GM18499 (cell line): ENCODE measurements at regions not wholly inside any gene's neighbourhood (a gene's known extent, or its start where the extent isn't known, plus 50 kb on each side); places are given as distances from the start of the nearest gene placed in this dataset.
"Not testable (repeated sequence)": the region's sequence is repeated elsewhere in the genome, so short reads cannot be mapped to it uniquely, and the experiment has no call there.

Experiments used
- ATAC-seq: cut with Tn5 transposase; IDR thresholded peaks from one replicate; pipeline ENCODE4 v1.9.1; 2021; ENCODE audit warnings: moderate number of reproducible peaks; ENCODE audit not compliant: insufficient read depth, unreplicated experiment

DNA sequence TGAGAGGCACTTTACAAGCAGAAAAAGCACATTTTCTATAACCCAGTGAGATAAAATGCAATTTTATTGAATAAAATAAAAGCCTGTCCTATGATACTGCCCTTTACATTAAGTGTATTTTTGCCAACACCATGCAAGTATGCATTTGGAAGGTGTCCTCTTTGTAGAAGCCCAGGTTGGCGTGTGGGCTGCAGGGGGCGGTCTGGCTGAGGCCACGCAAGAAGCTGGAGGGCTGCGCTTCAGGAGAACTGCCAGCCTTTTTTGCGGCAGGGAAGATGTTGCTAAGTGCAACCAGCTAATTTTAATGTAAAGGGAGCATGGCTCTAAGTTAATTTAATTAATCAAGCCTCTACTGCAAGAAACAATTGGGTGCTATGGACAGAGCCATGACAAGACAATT is 562.8 kb upstream of the SALL3 start:
- no peak for ATAC-seq

DNA sequence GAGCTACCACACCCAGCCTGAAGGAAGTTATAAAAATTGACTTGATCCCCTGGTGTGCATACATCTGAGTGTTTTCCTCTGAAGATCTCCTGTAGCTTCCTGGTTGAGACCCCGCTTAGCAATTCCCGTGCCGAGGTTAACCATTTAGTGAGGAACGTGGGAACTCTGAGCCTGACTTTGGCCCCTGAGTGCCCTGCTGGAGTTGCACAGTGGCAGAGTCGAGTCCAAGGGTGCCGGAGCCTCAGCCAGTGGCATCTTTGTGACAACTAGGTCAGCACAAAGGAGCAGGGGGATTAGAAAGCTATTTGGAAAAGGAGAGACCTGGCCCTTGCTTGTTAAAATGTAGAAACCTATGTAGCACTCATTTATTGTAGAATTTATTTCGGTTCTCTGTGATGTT is 561.2 kb upstream of the SALL3 start:
- ATAC-seq, result no peak

DNA sequence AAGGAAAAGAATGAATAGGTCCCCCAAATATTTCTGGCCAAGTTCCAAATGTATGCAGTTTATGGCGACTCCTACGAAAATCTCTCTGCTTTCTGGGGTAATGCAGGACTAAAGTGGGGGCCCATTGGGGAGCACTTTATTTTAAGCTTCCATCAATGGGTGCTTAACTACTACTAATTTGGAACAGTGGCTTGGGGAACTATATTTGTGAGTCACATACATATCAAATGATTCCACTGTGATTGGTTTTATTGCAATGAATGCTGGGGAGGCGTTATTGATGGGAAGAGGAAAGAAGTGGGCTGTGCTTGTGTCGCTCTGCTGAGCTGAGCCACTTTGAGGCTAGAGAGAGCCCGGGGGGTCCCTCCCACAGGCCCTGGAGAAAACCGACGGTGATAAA is 560.4 kb upstream of the SALL3 start:
- no peak for ATAC-seq

DNA sequence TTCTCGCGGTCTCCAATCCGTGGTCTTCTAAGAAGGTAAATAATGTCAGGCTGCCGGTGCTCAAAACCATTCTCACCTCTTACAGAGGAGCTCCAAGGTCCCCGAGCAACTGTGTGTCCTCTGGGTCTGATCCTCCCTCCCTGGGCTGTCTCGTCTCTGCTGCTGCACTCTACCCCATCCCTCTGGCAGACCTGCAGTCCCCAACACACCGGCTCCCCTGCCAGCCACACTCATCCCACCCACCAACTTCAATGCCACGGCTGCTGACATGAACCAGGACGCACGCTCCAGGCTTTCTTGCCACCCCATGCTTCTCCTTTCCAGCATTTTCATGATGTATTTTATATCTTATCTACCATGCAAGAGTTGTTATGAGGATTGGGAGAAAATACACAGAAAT is 559.5 kb upstream of the SALL3 start:
- ATAC-seq, result no peak

DNA sequence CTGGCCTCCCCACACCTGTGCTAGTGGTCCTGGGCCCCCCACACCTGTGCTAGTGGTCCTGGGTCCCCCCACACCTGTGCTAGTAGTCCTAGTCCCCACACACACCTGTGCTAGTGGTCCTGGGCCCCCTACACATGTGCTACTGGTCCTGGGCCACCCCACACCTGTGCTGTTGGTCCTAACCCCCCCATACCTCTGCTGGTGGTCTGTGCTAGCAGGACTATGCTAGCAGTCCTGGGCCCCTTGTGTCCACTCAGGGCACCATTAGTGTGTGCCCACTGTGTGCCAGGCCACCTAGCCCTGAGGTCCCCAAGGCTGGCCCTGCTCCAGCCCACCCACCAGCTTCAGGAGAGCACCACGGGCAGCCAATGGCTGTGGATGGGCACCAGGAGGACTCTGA is 558.2 kb upstream of the SALL3 start:
- no peak for ATAC-seq

DNA sequence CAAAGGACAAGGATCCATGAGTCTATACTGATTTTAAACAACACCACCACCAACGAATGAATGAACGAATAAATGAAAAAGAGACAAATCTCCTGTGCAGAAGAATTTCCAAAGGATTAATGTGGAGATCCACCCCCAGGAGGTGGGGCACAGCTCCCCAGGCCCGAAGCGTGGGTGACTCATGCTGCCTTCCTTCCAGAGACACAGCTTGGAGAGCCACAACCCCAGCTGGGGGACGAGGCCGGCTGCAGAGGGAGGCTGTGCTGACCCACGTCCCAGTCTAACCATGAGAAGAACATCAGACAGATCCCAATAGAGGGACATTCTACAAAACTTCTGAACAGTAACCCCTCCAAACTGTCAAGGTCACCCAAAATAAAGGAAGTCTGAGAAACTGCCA is 557.3 kb upstream of the SALL3 start:
- no peak for ATAC-seq

DNA sequence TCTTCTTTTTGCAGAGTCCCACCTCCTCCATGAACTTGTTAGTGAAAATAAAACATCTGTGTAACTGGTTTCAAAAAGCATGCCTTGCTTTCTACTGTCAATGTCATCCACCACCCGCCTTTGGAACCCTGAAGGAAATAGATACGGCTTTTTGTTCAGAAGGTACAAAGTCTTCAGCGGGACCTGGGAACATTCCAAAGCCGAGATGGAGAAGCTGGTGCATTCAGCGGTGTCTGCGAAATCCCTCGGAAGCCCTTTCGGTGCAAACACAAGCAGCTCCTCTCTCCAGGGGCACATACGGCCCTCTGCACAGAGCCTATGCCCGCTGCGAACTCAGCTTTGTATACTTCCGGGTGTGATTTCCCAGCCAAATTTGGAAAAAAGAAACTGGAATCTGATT is 555.8 kb upstream of the SALL3 start:
- no peak for ATAC-seq

DNA sequence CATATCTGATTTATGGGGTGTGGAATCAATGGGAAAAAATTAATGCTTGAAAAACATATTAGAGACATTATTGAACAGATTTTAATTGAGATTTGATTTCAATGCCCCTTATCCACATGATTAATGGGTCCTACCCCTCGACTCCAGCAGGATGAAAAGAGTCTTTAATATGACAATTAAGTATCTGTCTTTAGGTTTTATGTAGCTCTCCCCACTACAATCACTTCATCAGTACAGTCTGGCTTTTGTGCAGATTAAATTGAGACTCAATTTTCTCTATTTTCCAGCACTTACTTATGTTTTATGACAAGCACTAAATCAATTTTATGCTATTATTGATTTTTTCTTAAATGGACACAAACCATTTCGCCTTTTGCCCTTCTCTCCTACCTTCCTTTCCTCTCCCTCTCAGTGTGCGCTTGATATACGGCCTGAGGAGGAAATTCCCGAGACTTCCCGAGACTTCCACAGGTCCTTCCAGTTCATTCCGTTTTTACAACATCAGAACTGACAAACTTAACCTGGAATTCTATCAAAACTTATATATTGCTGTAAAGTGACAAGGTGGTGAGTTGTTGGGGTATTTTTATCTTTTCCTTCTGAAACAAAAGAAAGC is 555.1 kb upstream of the SALL3 start:
- ATAC-seq, result no peak

DNA sequence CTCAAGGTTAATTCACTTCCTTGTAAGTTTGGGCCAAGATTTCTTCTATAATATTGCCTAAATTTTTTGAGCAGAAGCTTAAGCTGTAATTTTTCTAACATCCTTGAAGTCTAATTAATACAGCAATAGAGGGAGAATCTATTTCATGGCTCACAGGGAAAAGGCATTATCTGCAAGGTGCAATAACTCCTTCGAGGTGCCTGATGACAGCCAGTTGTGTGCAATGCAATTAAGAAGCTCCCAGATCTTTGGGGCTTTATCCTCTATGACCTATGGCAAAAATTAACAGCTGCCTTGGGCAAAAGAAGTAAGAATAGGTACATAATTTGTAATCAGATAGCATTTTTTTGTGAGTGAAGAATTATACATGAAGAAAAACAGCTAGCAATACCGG is 554.6 kb upstream of the SALL3 start:
- no peak for ATAC-seq

DNA sequence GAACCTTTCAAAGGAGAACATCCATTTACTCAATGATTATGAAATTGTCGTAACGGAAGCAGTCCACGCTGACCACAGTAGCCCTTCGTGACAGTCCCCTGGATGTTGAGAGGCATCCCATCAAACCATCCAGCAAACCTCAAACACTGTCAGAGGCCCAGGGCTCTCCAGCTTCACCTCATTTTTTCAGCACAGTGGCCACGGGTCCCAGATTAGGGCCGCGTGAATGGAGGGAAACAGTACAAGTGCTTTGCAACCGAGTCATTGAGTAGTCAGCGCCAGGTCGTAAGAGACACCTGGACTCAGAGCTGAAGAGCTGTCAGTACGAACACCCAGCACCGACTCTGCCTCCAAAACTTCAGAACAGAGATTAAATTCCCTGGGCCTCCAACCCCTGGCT is 552.5 kb upstream of the SALL3 start:
- no peak for ATAC-seq

DNA sequence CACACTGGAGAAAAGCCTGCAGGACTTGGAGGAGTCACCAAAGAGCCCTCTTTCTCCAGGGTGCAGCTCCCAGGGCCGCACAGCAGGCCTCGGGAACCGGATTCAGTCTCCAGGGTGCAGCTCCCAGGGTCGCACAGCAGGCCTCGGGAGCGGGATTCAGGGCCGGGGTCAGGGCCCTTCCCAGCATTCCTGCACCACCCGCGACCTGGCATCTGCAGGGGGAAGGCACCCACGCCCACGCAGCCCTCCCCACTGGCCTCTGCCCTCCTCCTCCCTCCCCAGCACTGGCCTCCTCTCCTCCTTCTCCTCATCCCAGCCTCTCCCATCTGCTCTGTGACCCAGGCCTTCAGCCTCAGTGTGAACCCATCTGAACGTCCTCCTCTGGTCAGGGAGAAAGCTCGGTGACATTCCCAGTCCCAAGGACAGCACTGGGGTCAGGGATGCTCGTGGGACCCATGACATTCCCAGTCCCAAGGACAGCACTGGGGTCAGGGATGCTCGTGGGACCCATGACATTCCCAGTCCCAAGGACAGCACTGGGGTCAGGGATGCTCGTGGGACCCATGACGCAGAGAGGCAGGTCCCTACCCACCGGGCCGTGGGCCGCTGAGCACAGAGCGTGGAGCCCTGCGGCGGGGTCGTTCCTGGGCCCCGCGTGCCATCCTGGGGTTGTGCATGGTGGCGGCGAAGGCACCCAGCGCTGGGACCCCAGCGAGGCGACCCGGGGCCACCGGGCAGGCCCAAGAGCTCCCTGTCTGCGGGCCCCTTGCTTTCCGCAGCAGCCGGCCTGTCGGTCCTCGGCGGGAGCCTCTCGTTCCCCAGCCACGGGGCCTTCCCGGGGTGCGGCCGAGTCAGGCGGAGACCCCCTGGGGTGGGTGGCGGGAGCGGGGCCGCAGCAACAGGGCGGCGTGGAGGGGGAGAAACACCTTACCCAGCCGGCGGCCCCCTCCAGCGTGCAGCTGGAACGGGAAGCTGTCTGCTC is 550.2 kb upstream of the SALL3 start:
- ATAC-seq, result no peak

DNA sequence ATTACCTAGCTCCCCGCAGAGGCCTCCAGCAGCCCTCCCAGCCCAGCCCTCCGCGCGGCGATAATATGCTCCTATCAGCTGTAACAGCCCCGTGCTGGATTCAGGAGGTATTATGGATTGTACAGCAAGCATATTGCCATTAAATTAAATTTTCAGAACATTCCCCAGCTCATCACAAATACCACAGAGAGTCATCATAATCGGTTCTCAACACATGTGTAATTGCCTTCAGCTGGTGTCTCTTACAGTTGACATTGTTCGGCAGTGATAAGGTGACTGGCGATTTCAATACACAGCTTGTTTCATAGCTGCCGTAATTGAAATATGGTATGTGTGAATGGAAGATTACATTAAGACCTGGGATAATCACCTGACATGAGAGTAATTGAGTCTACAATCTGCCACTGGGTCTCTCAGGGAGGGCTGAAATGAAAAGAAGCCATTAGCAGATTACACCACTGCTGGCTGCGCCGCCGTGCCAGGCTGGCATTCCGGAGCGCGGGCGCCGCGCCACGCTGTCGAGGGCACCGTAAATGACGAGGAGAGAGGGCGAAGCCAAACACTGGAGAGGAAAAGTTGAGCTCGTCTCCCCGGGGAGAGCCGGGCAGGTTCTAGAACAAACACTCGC is 549.4 kb upstream of the SALL3 start:
- no peak for ATAC-seq

DNA sequence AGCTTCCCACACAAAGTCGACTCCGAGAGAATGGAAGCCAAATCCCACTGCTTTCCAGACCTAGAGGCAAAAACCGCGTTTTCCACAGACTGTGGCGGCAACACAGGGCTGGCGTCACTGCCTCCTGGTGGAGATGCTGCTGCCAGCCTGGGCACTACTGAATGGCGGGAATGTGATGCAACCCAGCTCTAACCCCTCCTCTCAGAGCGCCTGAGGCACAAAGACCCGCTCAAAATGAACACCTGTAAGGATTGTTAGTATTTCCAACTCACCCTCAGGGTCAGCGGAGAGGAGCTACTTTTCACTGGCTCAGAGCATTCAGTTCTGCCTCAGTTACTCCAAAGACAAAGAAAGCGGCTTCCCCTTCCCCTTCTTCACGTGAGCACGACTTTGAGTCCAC is 548.0 kb upstream of the SALL3 start:
- no peak for ATAC-seq

DNA sequence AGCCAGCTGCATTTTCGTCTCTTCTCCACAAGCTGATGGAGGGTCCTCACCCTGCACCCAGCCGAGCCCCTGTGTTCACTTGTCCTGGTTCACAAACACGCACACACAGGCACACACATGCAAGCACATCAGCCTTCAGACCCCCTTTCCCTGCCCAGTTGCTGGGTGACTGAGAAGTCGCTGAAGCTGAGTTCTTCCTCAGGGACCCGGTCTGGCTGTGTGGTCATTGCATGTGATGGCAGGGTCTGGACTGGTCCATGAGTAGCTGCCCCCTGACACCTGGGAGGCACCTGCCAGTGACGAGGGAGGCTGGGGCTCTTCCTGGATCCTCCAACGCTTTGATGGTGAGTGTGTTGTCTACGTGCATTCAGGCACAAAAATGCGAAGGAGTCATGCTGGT is 546.1 kb upstream of the SALL3 start:
- no peak for ATAC-seq

DNA sequence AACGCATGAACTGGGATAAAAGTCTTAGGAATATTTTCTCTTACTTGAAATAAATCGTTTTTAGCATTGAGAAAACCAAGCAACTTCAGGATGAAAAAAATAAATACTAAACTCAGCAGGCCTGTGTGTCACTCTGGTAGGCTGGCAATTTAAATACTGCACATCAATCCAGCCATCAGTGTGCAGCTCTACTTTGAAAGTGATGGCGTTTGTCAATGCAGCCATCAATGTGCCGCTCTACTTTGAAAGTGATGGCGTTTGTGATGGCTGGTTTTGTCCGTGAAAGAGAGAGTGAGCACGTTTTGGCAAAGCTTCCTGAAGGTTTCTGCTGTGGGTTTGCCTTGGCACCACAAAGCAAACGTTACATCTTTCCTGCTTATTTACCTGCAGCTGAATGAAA is 543.5 kb upstream of the SALL3 start:
- no peak for ATAC-seq

DNA sequence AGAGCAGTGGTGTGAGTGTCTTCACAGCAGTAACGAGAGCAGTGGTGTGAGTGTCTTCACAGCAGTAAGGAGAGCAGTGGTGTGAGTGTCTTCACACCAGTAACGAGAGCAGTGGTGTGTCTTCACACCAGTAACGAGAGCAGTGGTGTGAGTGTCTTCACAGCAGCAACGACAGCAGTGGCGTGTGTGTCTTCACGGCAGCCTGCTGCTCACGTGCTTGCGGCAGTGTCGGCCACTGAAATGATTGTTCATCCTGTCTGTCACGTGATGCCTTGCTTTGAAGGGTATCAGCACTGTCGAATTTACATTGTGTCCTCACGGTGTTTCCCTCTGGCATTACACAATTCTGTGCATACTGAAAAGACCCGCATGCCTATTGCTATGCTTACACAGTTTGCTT is 541.4 kb upstream of the SALL3 start:
- ATAC-seq, result not testable (repeated sequence)

DNA sequence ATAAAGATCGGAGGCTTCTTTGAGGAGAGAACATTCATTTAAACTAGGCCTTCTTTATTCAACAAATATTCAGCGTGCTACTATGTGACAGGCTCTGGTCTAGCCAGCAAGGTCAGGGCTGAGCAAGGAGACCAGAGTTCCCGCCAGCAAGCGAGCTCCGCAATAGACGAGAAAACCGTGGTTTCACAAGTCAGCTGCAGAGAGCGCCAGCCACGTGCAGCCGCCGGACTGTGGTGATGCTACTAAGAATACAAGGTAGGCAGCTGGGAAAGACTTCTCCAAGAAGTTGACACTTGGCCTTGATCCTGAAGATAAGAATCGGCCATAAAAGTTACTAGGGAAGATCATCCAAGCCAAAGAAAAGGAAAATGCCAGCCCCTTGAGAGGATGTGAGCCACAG is 533.7 kb upstream of the SALL3 start:
- ATAC-seq, result no peak

DNA sequence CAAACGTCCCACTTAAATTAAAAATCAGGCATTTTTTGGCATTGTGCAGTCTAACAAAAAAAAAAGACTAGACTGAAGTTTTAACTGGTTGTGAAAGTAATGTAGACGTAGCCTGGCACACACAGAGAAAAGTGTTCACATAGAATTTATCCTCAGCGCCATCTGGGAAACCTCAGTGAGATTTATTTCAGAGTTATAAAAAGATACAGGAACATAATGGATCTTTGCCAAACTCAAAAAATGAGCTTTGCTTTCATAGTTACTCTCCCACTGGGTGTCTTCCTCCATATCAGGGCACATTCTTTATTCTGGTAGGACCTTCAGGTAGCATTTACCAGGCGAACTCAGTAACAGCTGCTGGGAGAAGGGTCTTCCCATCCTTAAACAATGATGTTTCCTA is 532.4 kb upstream of the SALL3 start:
- no peak for ATAC-seq

DNA sequence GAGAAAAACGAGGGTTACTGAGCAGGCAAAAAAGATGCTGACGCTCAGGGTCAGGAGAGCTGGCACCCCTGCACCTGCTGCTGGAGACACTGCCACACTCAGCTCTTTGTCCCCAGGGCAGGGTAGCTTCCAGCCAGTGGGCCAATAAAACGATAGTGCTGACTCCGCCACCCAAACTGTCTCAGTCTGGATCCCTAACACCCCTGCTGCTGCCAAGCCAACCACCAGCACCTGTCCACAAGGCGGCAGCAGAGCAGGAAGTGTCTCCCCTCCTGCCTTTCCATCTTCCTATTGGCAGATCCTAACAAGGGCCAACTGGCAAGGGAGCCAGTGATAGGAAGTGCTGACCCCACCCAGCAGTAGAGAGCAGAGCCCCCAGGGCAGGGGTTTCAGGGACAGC is 531.5 kb upstream of the SALL3 start:
- ATAC-seq, result no peak

DNA sequence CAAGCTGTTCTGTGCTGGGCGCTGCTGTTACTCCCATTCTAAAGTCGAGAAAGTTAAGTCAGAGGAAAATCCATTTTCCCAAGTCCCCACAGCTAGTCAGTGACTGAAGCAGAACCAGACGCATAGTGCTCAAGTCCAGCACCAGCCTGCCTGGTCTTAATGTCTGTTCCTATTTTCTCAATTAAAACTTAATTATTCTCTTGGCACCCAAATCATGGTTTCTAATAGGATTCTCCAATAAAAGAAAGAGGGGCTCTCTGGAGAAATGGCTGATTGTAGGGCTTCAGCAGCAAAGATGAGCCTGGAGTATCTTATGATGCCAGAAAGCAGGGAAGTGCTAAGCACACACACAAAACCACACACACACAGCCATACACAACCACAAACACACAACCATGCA is 531.0 kb upstream of the SALL3 start:
- no peak for ATAC-seq

DNA sequence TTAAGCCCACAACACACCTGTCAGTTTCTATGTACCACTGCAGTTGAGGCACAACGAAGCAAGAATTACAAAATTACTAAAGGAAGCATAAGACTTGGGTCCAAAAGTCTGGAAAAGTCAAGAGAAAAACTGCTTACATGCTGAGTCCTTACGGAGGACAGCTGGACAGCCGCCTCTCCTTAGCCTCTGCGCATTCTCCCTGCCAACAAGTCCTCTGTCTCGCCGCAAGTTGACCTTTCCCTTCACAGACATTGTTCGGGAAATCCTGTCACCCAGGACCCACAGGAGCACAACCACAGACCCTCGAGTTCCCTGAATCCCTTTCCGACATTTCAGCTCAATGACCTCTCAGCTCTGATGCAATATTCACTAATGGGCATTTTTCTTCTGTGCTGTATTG is 525.4 kb upstream of the SALL3 start:
- ATAC-seq, result no peak

DNA sequence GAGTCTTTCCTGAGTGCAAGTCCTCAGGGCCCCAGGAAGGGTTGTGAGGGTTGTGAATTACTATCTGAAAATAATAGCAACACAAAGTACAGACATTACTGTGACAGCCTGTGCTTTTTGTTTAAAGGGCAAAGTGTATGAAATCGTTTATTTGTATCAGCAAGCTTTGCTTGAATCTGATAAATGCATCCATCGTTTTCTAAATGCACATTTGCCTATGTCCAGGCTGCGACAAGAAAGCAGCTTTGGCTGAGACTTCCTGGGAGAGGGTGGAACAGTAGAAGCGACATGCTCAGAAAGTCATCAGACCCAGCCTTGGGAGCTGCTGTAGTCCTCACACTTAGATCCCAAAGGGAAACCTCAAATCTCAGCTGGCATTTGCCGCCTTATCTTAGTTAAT is 524.2 kb upstream of the SALL3 start:
- no peak for ATAC-seq
